Right kidney (tissue), 1 donor: ENCODE measurements at regions not wholly inside any gene's neighbourhood (a gene's known extent, or its start where the extent isn't known, plus 50 kb on each side); places are given as distances from the start of the nearest gene placed in this dataset.

Source experiments
- DNase-seq: peaks from one replicate; pipeline ENCODE4 v3.0.0-alpha.2; 2016

- no peak for DNase-seq
These were observed 139.5 kb upstream of the PRDM9 start for GRCh38 chr5:23367874-23368273.

GRCh38 chr5:23353286-23353685 lies 154.1 kb upstream of the PRDM9 start:
- DNase-seq, result no peak

GRCh38 chr5:23352446-23352845 lies 155.0 kb upstream of the PRDM9 start:
- DNase-seq, result no peak

- DNase-seq, result no peak
These were observed 164.3 kb upstream of the PRDM9 start for GRCh38 chr5:23343121-23343520.

DNA sequence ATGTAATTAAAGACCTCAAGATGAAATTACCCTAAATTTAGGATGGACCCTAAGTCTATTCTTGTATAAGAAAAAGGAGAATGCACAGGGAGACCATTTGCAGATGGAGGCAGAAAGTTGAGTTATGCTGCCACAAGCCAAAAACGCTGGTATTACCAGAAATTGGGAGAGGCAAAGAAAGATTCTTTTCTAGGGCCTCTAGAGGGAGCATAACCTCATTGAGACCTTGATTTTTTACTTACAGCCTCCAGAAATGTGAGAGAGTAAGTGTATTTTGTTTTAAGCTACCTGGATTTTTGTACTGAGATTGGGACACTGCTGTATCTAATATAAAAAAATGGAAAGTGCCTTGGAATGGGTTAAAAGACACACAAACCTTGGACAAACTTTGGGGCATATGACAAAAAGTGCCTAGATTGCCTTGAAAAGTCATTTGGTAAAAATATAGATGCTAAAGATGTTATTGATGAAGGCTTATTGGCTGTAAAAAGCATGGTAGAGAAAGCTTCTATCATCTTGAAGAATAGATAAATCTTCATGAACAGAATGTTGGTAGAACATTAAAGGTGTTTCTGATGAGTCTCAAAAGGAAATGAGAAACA lies 174.7 kb upstream of the PRDM9 start:
- no peak for DNase-seq

DNA sequence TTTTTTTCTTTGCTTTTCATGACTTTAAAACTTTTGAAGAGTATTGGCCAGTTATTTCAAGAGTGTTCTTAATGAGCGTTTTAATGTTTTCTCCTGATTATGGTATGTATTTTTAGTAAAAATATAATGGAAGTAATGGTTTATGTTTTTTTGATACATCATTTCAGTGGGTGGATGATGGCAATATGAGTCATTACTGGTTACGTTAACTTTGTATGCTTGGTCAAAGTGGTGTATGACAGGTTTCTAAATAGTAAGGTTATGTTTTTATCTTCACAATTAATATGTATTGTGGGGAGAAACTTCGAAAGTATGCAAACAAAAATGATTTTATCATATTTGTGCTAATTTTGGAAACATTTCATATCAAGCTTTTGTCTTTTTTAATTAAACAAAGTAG lies 176.7 kb upstream of the PRDM9 start:
- no peak for DNase-seq

DNA sequence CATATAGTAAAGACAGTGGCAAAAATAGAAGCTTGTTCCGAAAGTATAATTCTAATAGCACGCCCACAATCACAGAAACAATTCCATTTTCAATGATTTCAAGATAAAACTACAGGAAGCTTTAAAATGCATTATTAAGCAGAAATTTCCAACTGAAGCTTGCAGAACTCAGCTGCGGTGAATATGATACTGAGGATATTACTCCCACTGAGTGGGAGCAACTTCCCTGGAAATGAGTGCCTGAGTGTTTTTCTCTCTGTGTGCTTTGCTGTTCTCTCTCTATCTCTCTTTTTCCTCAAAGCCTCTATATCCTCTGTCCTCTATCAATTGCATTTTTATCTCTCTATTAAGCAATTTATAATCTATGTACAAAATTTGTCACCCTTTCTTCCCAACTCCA lies 187.5 kb upstream of the PRDM9 start:
- no peak for DNase-seq

DNA sequence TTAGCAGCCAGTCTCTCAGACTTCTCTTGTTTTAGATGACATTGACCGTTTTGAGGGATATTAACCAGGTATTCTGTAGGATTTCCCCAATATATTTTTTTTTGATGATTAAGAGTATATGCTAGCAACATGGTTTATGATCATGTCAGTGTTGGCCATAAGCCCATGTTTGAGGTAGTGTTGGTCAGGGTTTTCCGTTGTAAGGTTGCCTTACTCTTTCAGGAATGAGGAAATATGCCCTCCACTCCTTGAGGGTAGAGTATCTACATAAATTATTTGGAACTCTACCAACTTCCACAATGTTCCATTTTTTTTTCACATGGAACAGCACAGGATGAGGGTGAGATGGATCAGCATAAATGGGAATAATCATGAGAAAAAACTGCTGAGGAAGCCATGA lies 188.4 kb upstream of the PRDM9 start:
- no peak for DNase-seq

- DNase-seq, result no peak
These were observed 189.2 kb upstream of the PRDM9 start for GRCh38 chr5:23318166-23318565.

DNA sequence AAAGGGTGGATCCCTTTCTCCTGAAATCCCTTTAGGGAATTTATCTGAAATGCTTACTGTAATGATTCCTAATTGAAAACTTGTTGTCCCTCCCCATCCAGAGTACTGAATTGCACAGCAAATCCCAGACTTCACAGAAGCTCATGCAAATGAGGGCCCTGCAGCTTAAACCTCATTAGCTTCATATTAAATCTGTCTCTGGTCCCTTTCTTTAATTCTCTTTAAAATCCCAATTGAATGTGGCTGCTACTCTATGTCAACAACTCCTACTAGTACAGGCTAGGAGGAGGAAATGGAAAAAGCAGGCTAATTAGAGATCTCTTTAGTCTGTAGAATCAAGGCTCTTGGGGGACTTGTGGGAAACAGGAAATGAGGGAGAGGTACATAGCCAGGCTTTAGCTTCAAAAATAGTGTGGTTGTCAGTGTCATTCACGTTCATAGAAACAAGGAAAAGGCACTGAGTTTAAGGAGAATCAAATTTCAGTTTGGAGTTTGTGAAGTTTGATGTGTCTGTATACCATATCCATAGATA lies 191.3 kb upstream of the PRDM9 start:
- DNase-seq, result no peak

- no peak for DNase-seq
These were observed 192.6 kb upstream of the PRDM9 start for GRCh38 chr5:23314827-23315226.

DNA sequence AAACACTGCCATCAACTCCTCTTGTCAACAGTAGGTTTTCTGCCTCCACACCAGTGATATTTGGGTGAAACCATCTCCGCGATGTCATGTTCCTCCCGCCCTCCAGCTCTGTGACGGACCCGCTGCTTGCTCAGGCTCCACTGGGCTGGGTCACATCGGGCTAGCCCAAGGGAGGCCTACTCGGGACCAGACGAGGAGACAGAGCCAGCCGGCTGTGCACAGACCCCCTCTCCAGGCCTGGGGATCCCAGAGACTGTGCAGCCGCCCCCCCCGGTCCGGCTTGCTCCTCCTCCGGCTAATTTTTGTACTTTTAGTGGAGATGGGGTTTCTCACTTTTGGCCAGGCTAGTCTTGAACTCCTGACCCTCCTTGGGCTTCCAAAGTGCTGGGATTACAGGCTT lies 202.4 kb upstream of the PRDM9 start:
- no peak for DNase-seq

DNA sequence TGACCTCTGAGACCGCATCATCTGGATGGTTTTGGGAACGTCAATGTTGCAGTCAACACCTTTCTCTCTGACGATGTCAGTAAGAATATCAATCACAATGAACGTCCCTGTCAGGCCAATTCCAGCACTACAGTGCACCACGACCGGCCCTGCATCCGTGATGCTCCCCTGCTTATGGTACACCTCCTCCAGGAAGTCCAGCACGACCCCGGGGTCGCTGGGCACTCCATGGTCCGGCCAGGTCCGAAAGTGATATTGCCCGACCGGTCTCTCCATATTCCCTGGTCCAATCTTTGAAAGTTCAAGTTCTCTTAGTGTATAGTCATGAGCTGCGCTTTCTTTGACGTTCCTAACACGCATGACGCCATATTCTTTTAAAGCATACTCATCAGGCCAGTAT lies 203.6 kb upstream of the PRDM9 start:
- no peak for DNase-seq

DNA sequence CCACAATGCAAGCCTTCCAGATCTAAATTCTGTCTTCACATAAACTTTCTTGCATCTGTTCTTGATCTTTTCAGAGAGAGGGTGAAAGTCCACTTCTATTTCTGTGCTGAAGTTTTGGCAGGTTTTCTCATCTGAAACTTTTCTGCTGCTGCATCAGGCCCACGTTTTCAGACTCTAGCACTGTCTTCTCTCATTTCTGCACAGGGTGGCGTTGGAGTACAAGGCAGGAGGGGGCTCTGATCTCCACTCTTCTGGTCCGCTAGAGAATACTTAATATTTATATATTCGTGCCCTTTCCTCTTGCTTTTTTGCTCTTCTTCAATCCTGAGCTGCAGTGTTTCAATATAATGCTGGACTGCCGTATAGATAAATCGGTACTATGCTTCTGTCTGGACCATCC lies 204.0 kb upstream of the PRDM9 start:
- no peak for DNase-seq

- no peak for DNase-seq
These were observed 205.0 kb upstream of the PRDM9 start for GRCh38 chr5:23302438-23302837.

DNA sequence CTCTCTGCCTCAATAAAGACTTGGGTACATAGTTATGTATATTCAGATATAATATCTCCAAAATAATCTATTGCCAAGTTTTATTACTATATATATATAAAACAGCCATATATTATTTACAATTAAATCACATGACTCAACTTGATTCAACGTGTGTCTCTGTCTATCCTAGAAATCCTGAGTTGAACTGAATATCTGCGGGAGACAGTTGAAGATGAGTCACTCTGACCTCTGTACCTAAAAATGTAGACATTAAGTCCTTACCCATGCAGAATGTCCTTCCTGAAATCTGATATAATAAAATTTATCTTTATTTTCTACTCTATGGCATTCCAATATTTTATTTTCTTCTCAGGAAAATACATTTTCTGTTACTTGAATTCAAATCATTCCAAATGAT lies 218.2 kb upstream of the PRDM9 start:
- DNase-seq, result no peak

GRCh38 chr5:23284656-23285055 lies 222.8 kb upstream of the PRDM9 start:
- no peak for DNase-seq

GRCh38 chr5:23274171-23274570 lies 233.2 kb upstream of the PRDM9 start:
- DNase-seq, result no peak

- no peak for DNase-seq
These were observed 237.4 kb upstream of the PRDM9 start for GRCh38 chr5:23269981-23270380.

DNA sequence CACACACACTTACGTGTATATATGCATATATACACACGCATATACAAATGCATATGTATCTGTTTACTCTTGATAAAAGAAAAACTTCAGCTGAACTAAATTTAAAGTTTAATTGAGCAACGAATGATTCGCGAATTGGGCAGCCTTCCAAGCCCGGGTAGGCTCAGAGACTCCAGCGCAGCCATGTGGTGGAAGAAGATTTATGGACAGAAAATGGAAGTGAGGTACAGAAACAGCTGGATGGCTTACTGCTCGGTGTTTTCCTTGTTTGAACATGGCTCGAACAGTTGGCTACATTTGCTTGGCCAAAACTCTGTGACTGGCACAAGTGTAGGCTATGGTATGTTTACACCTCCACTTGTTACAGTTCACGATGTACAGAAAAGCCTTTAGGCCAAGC lies 239.3 kb upstream of the PRDM9 start:
- no peak for DNase-seq

DNA sequence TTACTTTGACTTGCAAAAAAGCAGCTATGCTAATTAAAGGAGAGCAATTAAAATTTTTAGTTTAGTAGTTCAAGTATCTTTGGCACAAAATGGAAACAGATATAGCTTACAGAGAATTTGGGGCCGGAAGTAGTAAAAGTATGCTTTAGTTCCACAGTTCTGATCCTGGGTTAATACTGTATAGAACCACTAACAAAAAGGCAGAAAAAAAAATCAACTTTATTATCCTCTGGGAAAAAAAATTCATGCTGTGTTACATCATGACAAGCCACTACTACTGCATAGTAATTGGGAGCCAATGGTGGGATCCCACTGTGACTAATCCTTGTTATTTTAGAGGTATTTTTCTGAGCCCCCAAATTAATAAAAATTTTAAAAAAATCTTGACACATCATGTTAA lies 246.8 kb upstream of the PRDM9 start:
- DNase-seq, result no peak

DNA sequence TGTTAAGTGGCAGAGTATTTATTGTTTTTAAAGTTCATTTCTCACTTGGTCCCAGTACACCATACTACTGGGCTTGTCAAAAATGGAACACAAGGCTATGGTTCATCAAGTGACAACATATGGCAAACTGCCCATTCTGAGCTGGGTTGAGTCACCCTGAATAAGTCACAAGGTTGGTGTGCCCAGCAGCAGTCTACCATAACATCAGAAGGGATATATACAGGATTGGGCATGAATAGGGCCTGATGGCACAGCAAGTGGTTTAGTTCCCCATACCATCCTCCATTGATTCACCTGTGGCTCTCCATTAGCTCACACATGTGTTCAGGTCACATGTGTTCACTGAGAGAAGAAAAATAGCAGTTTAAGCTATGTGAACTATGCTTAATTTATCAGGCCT lies 249.8 kb upstream of the PRDM9 start:
- DNase-seq, result no peak

GRCh38 chr5:23253621-23254198 lies 253.7 kb upstream of the PRDM9 start:
- DNase-seq, result no peak

DNA sequence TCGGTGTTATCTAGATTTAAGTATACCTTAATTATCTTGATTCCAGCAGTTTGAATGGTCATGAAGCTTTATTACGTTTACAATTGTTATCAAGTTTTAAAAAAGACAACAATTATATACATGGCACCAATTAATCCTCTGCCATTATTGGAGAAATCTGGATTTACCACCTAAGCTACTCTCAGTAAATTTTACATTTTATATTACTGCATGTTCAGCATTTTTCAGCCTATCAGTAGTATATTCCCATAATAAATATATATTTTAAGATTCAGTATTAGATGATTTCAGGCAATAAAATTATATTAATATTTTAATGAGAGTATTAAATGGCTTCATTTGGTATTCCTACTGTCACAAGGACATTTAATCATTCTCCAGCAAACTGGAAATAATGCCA lies 264.5 kb upstream of the PRDM9 start:
- DNase-seq, result no peak

GRCh38 chr5:23235246-23235645 lies 272.2 kb upstream of the PRDM9 start:
- no peak for DNase-seq
